ENCODE measurements at regions not wholly inside any gene's neighbourhood (a gene's known extent, or its start where the extent isn't known, plus 50 kb on each side); places are given as distances from the start of the nearest gene placed in this dataset.

GRCh38 chr10:106401161-106401560, 763.3 kb downstream of the SORCS1 start:
- no peak for TF ChIP-seq POLR2A (IDR thresholded peaks at IDR 0.05; ENCODE audit: low read depth, low read length)
- no peak for TF ChIP-seq POLR2AphosphoS5 (IDR thresholded peaks at IDR 0.05; ENCODE audit: low read depth, low read length)

Data from GM12892 (cell line).